H1 (cell line): ENCODE measurements at regions not wholly inside any gene's neighbourhood (a gene's known extent, or its start where the extent isn't known, plus 50 kb on each side); places are given as distances from the start of the nearest gene placed in this dataset.

Experiments
- CREB1 ChIP-seq: IDR thresholded peaks from 2 replicates; pipeline ENCODE4 v1.6.1; 2012; ENCODE audit warnings: inconsistent platforms
- EGR1 ChIP-seq: IDR thresholded peaks from 2 replicates; pipeline ENCODE4 v1.6.1; 2011; ENCODE audit warnings: low read depth, low read length, borderline replicate concordance
- JUN ChIP-seq: IDR thresholded peaks from 2 replicates; pipeline ENCODE4 v1.6.1; 2011; ENCODE audit warnings: low read depth, mild to moderate bottlenecking, improper control_type of control experiment, low read length

DNA sequence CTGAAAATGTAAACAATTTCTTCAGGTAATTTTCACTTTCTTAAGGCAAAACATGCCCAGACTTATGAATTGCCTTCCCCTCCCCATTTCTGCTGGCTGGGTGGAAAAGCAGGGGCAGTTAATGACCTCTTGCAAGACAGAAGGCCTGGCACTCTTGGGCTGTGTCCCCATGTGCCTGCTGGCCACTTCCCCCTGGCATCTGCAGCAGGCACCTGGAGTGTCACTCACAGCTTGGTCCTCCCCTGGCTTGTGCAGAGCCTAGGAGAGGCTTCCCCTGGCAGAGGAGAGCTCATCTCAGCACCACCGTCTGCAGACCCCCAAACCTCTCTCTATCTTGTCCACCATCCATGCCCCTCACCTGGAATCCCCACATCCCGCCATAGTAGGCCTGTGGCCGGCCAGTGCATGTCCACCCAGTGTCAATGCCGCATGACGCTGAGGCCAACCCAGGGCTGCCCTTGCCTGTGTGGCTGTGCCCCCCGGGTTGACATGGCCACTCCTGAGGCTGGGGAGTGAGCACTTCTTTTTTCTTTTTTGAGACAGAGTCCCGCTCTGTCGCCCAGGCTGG, 83.5 kb upstream of the SLC22A23 start (continued):
- no peak for TF ChIP-seq CREB1
- TF ChIP-seq JUN: no peak
- TF ChIP-seq EGR1: no peak
